Aorta (tissue), 5 donors: ENCODE measurements at regions not wholly inside any gene's neighbourhood (a gene's known extent, or its start where the extent isn't known, plus 50 kb on each side); places are given as distances from the start of the nearest gene placed in this dataset.

Experiments
- ATAC-seq: fragments of 200-7000 bp; cut with Tn5 transposase; one replicate; pipeline ENCODE4 v1.9.1; 2022; ENCODE audit warnings: moderate library complexity; ENCODE audit not compliant: low FRiP score
- DNase-seq, 2 donors: peaks; one replicate each; pipeline ENCODE4 v3.0.0-alpha.2; 2020
- H3K27ac ChIP-seq, 2 donors: one replicate each; pipeline ENCODE4 v1.5.1; 2013; ENCODE audit warnings: low read length in 2 of 2, mild to moderate bottlenecking in 2 of 2, moderate library complexity in 2 of 2, control low read depth in 1 of 2, inconsistent platforms in 1 of 2, low read depth in 1 of 2
- H3K27me3 ChIP-seq, 2 donors: one replicate each; pipeline ENCODE4 v1.6.1; 2013; ENCODE audit warnings: control low read depth in 1 of 2, low read length in 1 of 2, mild to moderate bottlenecking in 1 of 2, moderate library complexity in 1 of 2; ENCODE audit not compliant: insufficient read depth in 2 of 2, control insufficient read depth in 1 of 2
- H3K36me3 ChIP-seq, 2 donors: one replicate each; pipeline ENCODE4 v1.6.1; 2013; ENCODE audit warnings: control low read depth in 1 of 2, low read length in 1 of 2, mild to moderate bottlenecking in 1 of 2; ENCODE audit not compliant: insufficient read depth in 2 of 2, control insufficient read depth in 1 of 2
- H3K4me1 ChIP-seq, 2 donors: one replicate each; pipeline ENCODE4 v1.6.1; 2013; ENCODE audit warnings: low read length in 2 of 2, control low read depth in 1 of 2, mild to moderate bottlenecking in 1 of 2, moderate library complexity in 1 of 2; ENCODE audit not compliant: insufficient read depth in 2 of 2, control insufficient read depth in 1 of 2
- H3K4me3 ChIP-seq, 2 donors: one replicate each; pipeline ENCODE4 v1.5.1; 2013; ENCODE audit warnings: low read length in 2 of 2, control low read depth in 1 of 2, mild to moderate bottlenecking in 1 of 2
- H3K9me3 ChIP-seq: one replicate; pipeline ENCODE4 v1.6.1; 2013; ENCODE audit warnings: mild to moderate bottlenecking, low read length; ENCODE audit not compliant: control insufficient read depth
- WGBS, 2 donors: extraction: QIAGEN DNeasy Blood & Tissue Kit; methylation state at CpG; one replicate each; pipeline ENCODE4 v1.1.7; 2013; 5-methylcytosine and 5-hydroxymethylcytosine counted together
- intact Hi-C, 2 donors: fragments of 100-400 bp; cut with DNase I; formaldehyde crosslinking; loops; one replicate each; pipeline versions ENCODE4 v1.14.2 to v1.15.0; 2022
- donor health status: healthy with polysubstance abuse.
- donor health status: Bipolar disorder and iron deficiency.
- donor health status: DM: no; HTN: no; CAD: no.
- donor health status: DM: no; HTN: no; CAD: no.
- donor health status: DM: yes; HTN: yes; CAD: no.

DNA sequence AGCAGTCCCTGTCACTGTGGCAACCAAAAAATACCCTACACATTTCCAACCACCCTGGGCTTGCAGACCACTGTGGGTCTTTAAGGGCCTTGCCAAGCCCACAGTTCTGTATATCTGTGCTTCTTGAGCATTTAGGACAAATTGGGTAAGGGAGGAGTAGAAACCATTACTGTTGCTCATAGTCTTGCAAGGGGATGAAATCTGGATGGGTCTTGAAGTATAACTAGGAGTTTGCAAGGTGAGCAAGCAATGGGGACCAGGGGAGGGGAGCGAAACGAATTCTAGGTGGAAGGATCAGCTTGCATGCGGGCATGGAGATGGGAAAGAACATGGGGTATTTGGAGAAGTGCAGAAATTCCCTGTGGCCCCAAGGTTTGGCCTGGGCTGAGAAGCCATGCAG is 202.9 kb downstream of the RAB11FIP4 start:
- WGBS, 2 donors: 93 to 95% methylated on average over 3 of the region's 3 CpGs
- ATAC-seq: no peak
- Histone ChIP-seq H3K4me3 (no peak overlapping the region), H3K27ac (peak overlapping the region in 1 of 2 donors; percentile 83), H3K4me1 (peaks cover 0 to 11% of the 10 kb centered on the region in 2 donors), H3K36me3 (no peaks in the 10 kb centered on the region), H3K27me3 (no peaks in the 10 kb centered on the region), H3K9me3 (no peaks in the 10 kb centered on the region)
- intact Hi-C loops: no loop called here
- DNase-seq: peak in 1 of 2 donors; percentile 33

DNA sequence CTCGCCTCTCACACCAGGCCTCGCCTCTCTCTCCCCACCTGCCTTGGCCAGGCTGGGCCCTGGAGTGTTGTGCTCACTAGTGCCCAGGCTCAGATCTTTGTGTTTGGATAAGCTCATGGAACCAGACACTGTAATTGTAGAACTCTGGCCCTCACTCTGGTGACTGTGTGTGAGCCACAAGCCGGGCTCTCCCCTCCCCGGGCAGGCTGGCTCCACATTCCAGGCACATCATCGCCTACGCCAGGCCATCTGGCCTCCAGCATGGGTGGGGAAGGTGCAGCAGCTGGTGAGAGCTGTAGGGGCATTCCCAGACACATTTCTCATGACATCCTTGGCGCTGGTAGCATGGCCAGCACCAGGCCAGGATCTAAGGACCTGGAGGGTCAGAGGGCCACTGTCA is 202.3 kb downstream of the RAB11FIP4 start:
- peak overlapping the region in 1 of 2 donors; percentile 83 for H3K27ac ChIP-seq
- DNase-seq (peak; percentile 81 to 84), ATAC-seq (no peak)
- H3K36me3 ChIP-seq: no peaks in the 10 kb centered on the region
- peaks cover 0 to 11% of the 10 kb centered on the region in 2 donors for H3K4me1 ChIP-seq
- H3K4me3 ChIP-seq: no peak overlapping the region
- H3K27me3 ChIP-seq: no peaks in the 10 kb centered on the region
- no peaks in the 10 kb centered on the region for H3K9me3 ChIP-seq
- intact Hi-C loops: no loop called here
- WGBS, 2 donors: 13 to 19% methylated on average over 7 of the region's 7 CpGs

DNA sequence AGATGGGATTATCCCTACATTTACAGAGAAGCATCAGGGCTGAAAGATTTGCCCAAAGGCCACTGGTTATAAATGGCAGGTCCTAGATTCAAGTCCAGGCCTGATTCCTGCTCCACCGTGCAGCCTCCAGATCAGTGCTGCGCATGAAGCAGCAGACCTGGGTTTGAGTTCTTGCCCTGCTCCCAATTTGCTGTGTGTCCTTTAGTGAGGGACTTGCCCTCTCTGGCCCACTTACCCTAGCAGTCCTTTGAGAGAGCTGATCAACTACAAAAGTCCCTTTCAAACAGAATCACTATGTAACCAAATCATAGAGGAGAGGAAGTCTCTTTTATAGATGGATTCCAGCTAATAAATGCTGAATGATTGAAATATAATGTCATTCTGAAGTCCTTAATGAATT is 200.4 kb downstream of the RAB11FIP4 start:
- Histone ChIP-seq H3K4me3 (no peak overlapping the region), H3K27me3 (no peaks in the 10 kb centered on the region), H3K9me3 (no peaks in the 10 kb centered on the region), H3K36me3 (no peaks in the 10 kb centered on the region), H3K27ac (peak overlapping the region in 1 of 2 donors; percentile 7), H3K4me1 (peaks cover 0 to 11% of the 10 kb centered on the region in 2 donors)
- ATAC-seq: no peak
- DNase-seq: peak in 1 of 2 donors; percentile 10
- WGBS, 2 donors: 98% methylated on average over 2 of the region's 2 CpGs
- intact Hi-C loops: no loop called here

DNA sequence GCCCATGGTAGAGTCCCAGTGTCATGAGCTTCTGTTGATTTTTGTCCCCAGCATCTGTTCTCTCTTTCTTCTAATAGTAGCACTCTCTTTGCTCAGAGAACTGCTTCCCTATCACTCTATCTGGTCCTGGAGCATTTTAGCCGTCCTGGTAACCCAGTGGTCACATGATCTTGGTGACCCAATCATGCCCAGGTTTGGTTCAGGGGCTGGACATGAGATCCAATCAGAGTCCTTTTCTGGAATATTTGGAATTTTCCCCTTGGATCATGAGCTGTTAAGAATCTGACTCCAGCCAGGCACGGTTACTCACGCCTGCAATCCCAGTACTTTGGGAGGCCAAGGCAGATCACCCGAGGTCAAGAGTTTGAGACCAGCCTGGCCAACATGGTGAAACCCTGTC is 197.0 kb downstream of the RAB11FIP4 start:
- peak overlapping the region in 1 of 2 donors; percentile 36 for H3K27ac ChIP-seq

DNA sequence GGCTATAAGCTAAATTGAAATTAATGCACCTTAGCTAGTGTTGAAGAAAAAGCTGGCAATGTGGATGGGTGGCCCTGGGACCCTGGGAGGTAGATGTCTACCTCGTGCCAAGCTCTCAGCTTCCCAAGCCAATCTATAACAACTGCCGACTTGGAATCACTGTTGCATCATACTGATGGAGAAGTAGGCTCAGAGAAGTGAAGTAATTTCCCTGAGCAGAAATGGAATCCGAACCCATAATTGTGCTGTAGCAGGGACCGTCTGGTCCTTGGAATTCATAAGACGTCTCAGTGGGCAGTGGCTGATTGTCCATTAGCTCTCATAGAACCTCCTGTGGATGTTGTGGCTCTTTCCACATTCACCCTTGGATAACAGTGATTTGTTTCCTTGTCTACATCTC is 196.6 kb downstream of the RAB11FIP4 start:
- WGBS, 2 donors: 65 to 71% methylated on average over 5 of the region's 5 CpGs
- H3K4me1 ChIP-seq: no peaks in the 10 kb centered on the region
- no peaks in the 10 kb centered on the region for H3K9me3 ChIP-seq
- ATAC-seq (no peak), DNase-seq (peak in 1 of 2 donors; percentile 4)
- no peak overlapping the region for H3K27ac ChIP-seq
- H3K27me3 ChIP-seq: no peaks in the 10 kb centered on the region
- H3K4me3 ChIP-seq: no peak overlapping the region
- H3K36me3 ChIP-seq: no peaks in the 10 kb centered on the region
- intact Hi-C loops: no loop called here

More for the DNA sequence above, 197.0 kb downstream of the RAB11FIP4 start:
- no peaks in the 10 kb centered on the region for H3K27me3 ChIP-seq
- ATAC-seq (no peak), DNase-seq (peak in 1 of 2 donors; percentile 29)
- H3K4me1 ChIP-seq: no peaks in the 10 kb centered on the region
- 80% methylated on average over 4 of the region's 4 CpGs for WGBS, 2 donors
- no peaks in the 10 kb centered on the region for H3K36me3 ChIP-seq
- intact Hi-C loops: no loop called here
- no peaks in the 10 kb centered on the region for H3K9me3 ChIP-seq
- no peak overlapping the region for H3K4me3 ChIP-seq
